Endodermal cell (in vitro differentiated cells): ENCODE measurements at regions not wholly inside any gene's neighbourhood (a gene's known extent, or its start where the extent isn't known, plus 50 kb on each side); places are given as distances from the start of the nearest gene placed in this dataset.

Source experiments
- DNase-seq: peaks from one replicate; pipeline ENCODE4 v3.0.0-alpha.2; 2017
- H3K27ac ChIP-seq: 2 replicates; pipeline ENCODE4 v1.5.1; 2013; ENCODE audit warnings: mild to moderate bottlenecking, low read depth, low read length, moderate library complexity
- H3K27me3 ChIP-seq: 2 replicates; pipeline ENCODE4 v1.6.1; 2013; ENCODE audit warnings: mild to moderate bottlenecking, low read length, moderate library complexity; ENCODE audit not compliant: insufficient read depth, control insufficient read depth, poor library complexity, severe bottlenecking
- H3K36me3 ChIP-seq: 2 replicates; pipeline ENCODE4 v1.7.0; 2013; ENCODE audit warnings: mild to moderate bottlenecking, low read length, moderate library complexity; ENCODE audit not compliant: control insufficient read depth, insufficient read depth
- H3K4me1 ChIP-seq: one replicate; pipeline ENCODE4 v1.7.0; 2013; ENCODE audit warnings: low read length; ENCODE audit not compliant: control insufficient read depth, insufficient read depth
- H3K4me3 ChIP-seq: 2 replicates; pipeline ENCODE4 v1.5.1; 2013; ENCODE audit warnings: mild to moderate bottlenecking, low read length, moderate library complexity
- H3K9ac ChIP-seq: 2 replicates; pipeline ENCODE4 v1.6.1; 2013; ENCODE audit warnings: mild to moderate bottlenecking, low read length, moderate library complexity; ENCODE audit not compliant: poor library complexity, severe bottlenecking; ENCODE audit errors: extremely low read depth
- H3K9me3 ChIP-seq: 2 replicates; pipeline ENCODE4 v1.6.1; 2013; ENCODE audit warnings: mild to moderate bottlenecking, low read length, moderate library complexity; ENCODE audit not compliant: control insufficient read depth
- H3K27ac Mint-ChIP-seq: 2 replicates; pipeline ENCODE4 v1.8.0; 2020; ENCODE audit warnings: mixed read lengths
- H3K27me3 Mint-ChIP-seq: 2 replicates; pipeline ENCODE4 v1.8.0; 2021; ENCODE audit warnings: mild to moderate bottlenecking, mixed read lengths; ENCODE audit not compliant: insufficient read depth
- H3K36me3 Mint-ChIP-seq: 2 replicates; pipeline ENCODE4 v1.8.0; 2020; ENCODE audit warnings: low read depth, mixed read lengths
- H3K4me1 Mint-ChIP-seq: 2 replicates; pipeline ENCODE4 v1.8.0; 2020; ENCODE audit warnings: mixed read lengths
- H3K4me3 Mint-ChIP-seq: 2 replicates; pipeline ENCODE4 v1.8.0; 2020; ENCODE audit warnings: mild to moderate bottlenecking, moderate library complexity, mixed read lengths
- H3K9me3 Mint-ChIP-seq: 2 replicates; pipeline ENCODE4 v1.8.0; 2020; ENCODE audit warnings: mild to moderate bottlenecking, mixed read lengths
- CTCF ChIP-seq: fragments of 200-600 bp; sonication (generic); conservative IDR thresholded peaks from 2 replicates; pipeline ENCODE4 v1.5.0; 2021; ENCODE audit warnings: antibody characterized with exemption, mild to moderate bottlenecking
- WGBS, 2 experiments: methylation state at CpG; one replicate each; pipeline versions ENCODE4 v1.1.5 to v1.1.7; 2013; ENCODE audit warnings: missing lambda C conversion rate in 2 of 2, mixed read lengths in 1 of 2; ENCODE audit not compliant: insufficient coverage in 1 of 2, insufficient read length in 1 of 2; 5-methylcytosine and 5-hydroxymethylcytosine counted together

GRCh38 chr13:111904701-111905608 lies 162.0 kb upstream of the SOX1 start:
- peaks cover 5% of the 10 kb centered on the region for H3K4me1 Mint-ChIP-seq
- Histone ChIP-seq H3K36me3 (no peaks in the 10 kb centered on the region), H3K4me3 (no peak overlapping the region), H3K9ac (no peak overlapping the region), H3K4me1 (no peaks in the 10 kb centered on the region), H3K27ac (no peak overlapping the region), H3K9me3 (no peaks in the 10 kb centered on the region), H3K27me3 (no peaks in the 10 kb centered on the region)
- H3K36me3 Mint-ChIP-seq: no peaks in the 10 kb centered on the region
- H3K27me3 Mint-ChIP-seq: peaks cover 7% of the 10 kb centered on the region
- H3K4me3 Mint-ChIP-seq: no peak overlapping the region
- H3K9me3 Mint-ChIP-seq: no peaks in the 10 kb centered on the region
- H3K27ac Mint-ChIP-seq: no peak overlapping the region
- TF ChIP-seq CTCF: no peak
- DNase-seq: peak; percentile 64
- WGBS, 2 experiments: 95 to 97% methylated on average over 26 to 30 of the region's 47 CpGs

GRCh38 chr13:111905609-111905945 lies 161.4 kb upstream of the SOX1 start:
- Mint-ChIP-seq H3K4me3 (no peak overlapping the region), H3K4me1 (peaks cover 5% of the 10 kb centered on the region), H3K27ac (no peak overlapping the region), H3K36me3 (no peaks in the 10 kb centered on the region), H3K27me3 (peaks cover 9% of the 10 kb centered on the region), H3K9me3 (no peaks in the 10 kb centered on the region)
- Histone ChIP-seq H3K27ac (no peak overlapping the region), H3K9ac (no peak overlapping the region), H3K4me3 (no peak overlapping the region), H3K36me3 (no peaks in the 10 kb centered on the region), H3K27me3 (no peaks in the 10 kb centered on the region), H3K4me1 (no peaks in the 10 kb centered on the region), H3K9me3 (no peaks in the 10 kb centered on the region)
- TF ChIP-seq CTCF: no peak
- no peak for DNase-seq
- 93 to 100% methylated on average over 7 of the region's 8 CpGs for WGBS, 2 experiments

GRCh38 chr13:111906306-111906705 lies 160.6 kb upstream of the SOX1 start:
- H3K4me1 Mint-ChIP-seq: peaks cover 5% of the 10 kb centered on the region
- Histone ChIP-seq H3K9me3 (no peaks in the 10 kb centered on the region), H3K27ac (no peak overlapping the region), H3K9ac (no peak overlapping the region), H3K27me3 (no peaks in the 10 kb centered on the region), H3K4me3 (no peak overlapping the region), H3K36me3 (no peaks in the 10 kb centered on the region), H3K4me1 (no peaks in the 10 kb centered on the region)
- H3K36me3 Mint-ChIP-seq: no peaks in the 10 kb centered on the region
- H3K27me3 Mint-ChIP-seq: peaks cover 14% of the 10 kb centered on the region
- no peaks in the 10 kb centered on the region for H3K9me3 Mint-ChIP-seq
- H3K4me3 Mint-ChIP-seq: no peak overlapping the region
- DNase-seq: no peak
- H3K27ac Mint-ChIP-seq: no peak overlapping the region
- TF ChIP-seq CTCF: no peak
- WGBS, 2 experiments: 80 to 92% methylated on average over 2 to 8 of the region's 8 CpGs
